ENCODE measurements at regions not wholly inside any gene's neighbourhood (a gene's known extent, or its start where the extent isn't known, plus 50 kb on each side); places are given as distances from the start of the nearest gene placed in this dataset.
"Not testable (repeated sequence)": the region's sequence is repeated elsewhere in the genome, so short reads cannot be mapped to it uniquely, and the experiment has no call there.

GRCh38 chr9:96156171-96156974, 145.6 kb downstream of the HSD17B3 start:
- no peak overlapping the region for H3K9ac ChIP-seq (ENCODE audit: low read depth, low read length)
- no peaks in the 10 kb centered on the region for H3K4me1 ChIP-seq (ENCODE audit: control insufficient read depth, insufficient read depth, low read length)
- no peaks in the 10 kb centered on the region for H3K27me3 ChIP-seq (ENCODE audit: control insufficient read depth, insufficient read depth, low read length)
- no peak overlapping the region for H3K4me3 ChIP-seq (ENCODE audit: low read depth, low read length)
- H3K9me3 ChIP-seq (ENCODE audit: control insufficient read depth, insufficient read depth, low read length) = no peaks in the 10 kb centered on the region
- no peaks in the 10 kb centered on the region for H3K36me3 ChIP-seq (ENCODE audit: control insufficient read depth, insufficient read depth, low read length)

- no peaks in the 10 kb centered on the region for H3K36me3 ChIP-seq (ENCODE audit: control insufficient read depth, insufficient read depth, low read length)
- H3K9ac ChIP-seq (ENCODE audit: low read depth, low read length) = no peak overlapping the region
- H3K4me1 ChIP-seq (ENCODE audit: control insufficient read depth, insufficient read depth, low read length) = no peaks in the 10 kb centered on the region
- H3K9me3 ChIP-seq (ENCODE audit: control insufficient read depth, insufficient read depth, low read length) = no peaks in the 10 kb centered on the region
- H3K4me3 ChIP-seq (ENCODE audit: low read depth, low read length) = no peak overlapping the region
- no peaks in the 10 kb centered on the region for H3K27me3 ChIP-seq (ENCODE audit: control insufficient read depth, insufficient read depth, low read length)
Observed at GRCh38 chr9:96154081-96154480, 147.9 kb downstream of the HSD17B3 start.

- no peaks in the 10 kb centered on the region for H3K4me1 ChIP-seq (ENCODE audit: control insufficient read depth, insufficient read depth, low read length)
- H3K27me3 ChIP-seq (ENCODE audit: control insufficient read depth, insufficient read depth, low read length) = no peaks in the 10 kb centered on the region
- H3K4me3 ChIP-seq (ENCODE audit: low read depth, low read length) = no peak overlapping the region
- H3K36me3 ChIP-seq (ENCODE audit: control insufficient read depth, insufficient read depth, low read length) = no peaks in the 10 kb centered on the region
- no peak overlapping the region for H3K9ac ChIP-seq (ENCODE audit: low read depth, low read length)
- no peaks in the 10 kb centered on the region for H3K9me3 ChIP-seq (ENCODE audit: control insufficient read depth, insufficient read depth, low read length)
Observed at GRCh38 chr9:96152550-96152949, 149.4 kb downstream of the HSD17B3 start.

- Histone ChIP-seq H3K27me3 (ENCODE audit: control insufficient read depth, insufficient read depth, low read length) (no peaks in the 10 kb centered on the region), H3K4me3 (ENCODE audit: low read depth, low read length) (no peak overlapping the region), H3K9me3 (ENCODE audit: control insufficient read depth, insufficient read depth, low read length) (no peaks in the 10 kb centered on the region), H3K36me3 (ENCODE audit: control insufficient read depth, insufficient read depth, low read length) (no peaks in the 10 kb centered on the region), H3K4me1 (ENCODE audit: control insufficient read depth, insufficient read depth, low read length) (no peaks in the 10 kb centered on the region), H3K9ac (ENCODE audit: low read depth, low read length) (no peak overlapping the region)
Observed at GRCh38 chr9:96150324-96151227, 151.4 kb downstream of the HSD17B3 start.

GRCh38 chr9:96149533-96150280, 152.3 kb downstream of the HSD17B3 start:
- no peaks in the 10 kb centered on the region for H3K9me3 ChIP-seq (ENCODE audit: control insufficient read depth, insufficient read depth, low read length)
- no peak overlapping the region for H3K9ac ChIP-seq (ENCODE audit: low read depth, low read length)
- H3K4me1 ChIP-seq (ENCODE audit: control insufficient read depth, insufficient read depth, low read length) = no peaks in the 10 kb centered on the region
- H3K36me3 ChIP-seq (ENCODE audit: control insufficient read depth, insufficient read depth, low read length) = no peaks in the 10 kb centered on the region
- H3K27me3 ChIP-seq (ENCODE audit: control insufficient read depth, insufficient read depth, low read length) = no peaks in the 10 kb centered on the region
- H3K4me3 ChIP-seq (ENCODE audit: low read depth, low read length) = no peak overlapping the region

- no peaks in the 10 kb centered on the region for H3K36me3 ChIP-seq (ENCODE audit: control insufficient read depth, insufficient read depth, low read length)
- no peaks in the 10 kb centered on the region for H3K9me3 ChIP-seq (ENCODE audit: control insufficient read depth, insufficient read depth, low read length)
- H3K4me1 ChIP-seq (ENCODE audit: control insufficient read depth, insufficient read depth, low read length) = no peaks in the 10 kb centered on the region
- H3K9ac ChIP-seq (ENCODE audit: low read depth, low read length) = no peak overlapping the region
- H3K4me3 ChIP-seq (ENCODE audit: low read depth, low read length) = no peak overlapping the region
- no peaks in the 10 kb centered on the region for H3K27me3 ChIP-seq (ENCODE audit: control insufficient read depth, insufficient read depth, low read length)
Observed at GRCh38 chr9:96148634-96149532, 153.1 kb downstream of the HSD17B3 start.

GRCh38 chr9:96147029-96147428, 154.9 kb downstream of the HSD17B3 start:
- not testable (repeated sequence) for H3K4me3 ChIP-seq (ENCODE audit: low read depth, low read length); H3K36me3 ChIP-seq (ENCODE audit: control insufficient read depth, insufficient read depth, low read length); H3K9me3 ChIP-seq (ENCODE audit: control insufficient read depth, insufficient read depth, low read length); H3K9ac ChIP-seq (ENCODE audit: low read depth, low read length); H3K27me3 ChIP-seq (ENCODE audit: control insufficient read depth, insufficient read depth, low read length); H3K4me1 ChIP-seq (ENCODE audit: control insufficient read depth, insufficient read depth, low read length)

- Histone ChIP-seq H3K27me3 (ENCODE audit: control insufficient read depth, insufficient read depth, low read length) (no peaks in the 10 kb centered on the region), H3K4me1 (ENCODE audit: control insufficient read depth, insufficient read depth, low read length) (peaks cover 12% of the 10 kb centered on the region), H3K36me3 (ENCODE audit: control insufficient read depth, insufficient read depth, low read length) (no peaks in the 10 kb centered on the region), H3K4me3 (ENCODE audit: low read depth, low read length) (no peak overlapping the region), H3K9ac (ENCODE audit: low read depth, low read length) (no peak overlapping the region), H3K9me3 (ENCODE audit: control insufficient read depth, insufficient read depth, low read length) (no peaks in the 10 kb centered on the region)
Observed at GRCh38 chr9:96141666-96142065, 160.3 kb downstream of the HSD17B3 start.

GRCh38 chr9:96141128-96141474, 160.9 kb downstream of the HSD17B3 start:
- Histone ChIP-seq H3K4me1 (ENCODE audit: control insufficient read depth, insufficient read depth, low read length) (peaks cover 13% of the 10 kb centered on the region), H3K27me3 (ENCODE audit: control insufficient read depth, insufficient read depth, low read length) (no peaks in the 10 kb centered on the region)

GRCh38 chr9:96140296-96141127, 161.5 kb downstream of the HSD17B3 start:
- Histone ChIP-seq H3K9me3 (ENCODE audit: control insufficient read depth, insufficient read depth, low read length) (no peaks in the 10 kb centered on the region), H3K9ac (ENCODE audit: low read depth, low read length) (no peak overlapping the region), H3K36me3 (ENCODE audit: control insufficient read depth, insufficient read depth, low read length) (no peaks in the 10 kb centered on the region), H3K27me3 (ENCODE audit: control insufficient read depth, insufficient read depth, low read length) (no peaks in the 10 kb centered on the region), H3K4me3 (ENCODE audit: low read depth, low read length) (no peak overlapping the region), H3K4me1 (ENCODE audit: control insufficient read depth, insufficient read depth, low read length) (peaks cover 13% of the 10 kb centered on the region)

More at GRCh38 chr9:96141128-96141474, 160.9 kb downstream of the HSD17B3 start:
- H3K36me3 ChIP-seq (ENCODE audit: control insufficient read depth, insufficient read depth, low read length) = no peaks in the 10 kb centered on the region
- H3K9me3 ChIP-seq (ENCODE audit: control insufficient read depth, insufficient read depth, low read length) = no peaks in the 10 kb centered on the region
- H3K4me3 ChIP-seq (ENCODE audit: low read depth, low read length) = no peak overlapping the region
- no peak overlapping the region for H3K9ac ChIP-seq (ENCODE audit: low read depth, low read length)

Data from iPS-15b (cell line).